CD4-positive, alpha-beta memory T cell (primary cell): ENCODE measurements at regions not wholly inside any gene's neighbourhood (a gene's known extent, or its start where the extent isn't known, plus 50 kb on each side); places are given as distances from the start of the nearest gene placed in this dataset.

ENCODE experiments used
- CTCF ChIA-PET: fragments of 350-600 bp; sonication (Branson Sonifier 250); formaldehyde crosslinking; loops from one replicate; lab custom pipeline; 2021; ENCODE audit warnings: inconsistent platforms; ENCODE audit not compliant: partially characterized antibody; lab: Charles Lee
- POLR2A ChIA-PET: fragments of 350-600 bp; sonication (Branson Sonifier 250); formaldehyde crosslinking; loops from one replicate; lab custom pipeline; 2021; ENCODE audit not compliant: partially characterized antibody; lab: Charles Lee
- DNase-seq, 5 donors: peaks; one replicate each; pipeline versions ENCODE4 v3.0.0 to v3.0.0-alpha.2; 2020 to 2022; ENCODE audit warnings: mixed read lengths in 1 of 5
- H3K27ac ChIP-seq: one replicate; pipeline ENCODE4 v1.7.0; 2013; ENCODE audit warnings: low read depth, low read length
- H3K27me3 ChIP-seq: 2 replicates; pipeline ENCODE4 v1.7.0; 2013; ENCODE audit warnings: mild to moderate bottlenecking, low read length, moderate library complexity; ENCODE audit not compliant: insufficient read depth
- H3K36me3 ChIP-seq: 2 replicates; pipeline ENCODE4 v1.7.0; 2013; ENCODE audit warnings: mild to moderate bottlenecking, low read length, moderate library complexity; ENCODE audit not compliant: insufficient read depth
- H3K4me1 ChIP-seq: 2 replicates; pipeline ENCODE4 v1.7.0; 2013; ENCODE audit warnings: mild to moderate bottlenecking, low read length, moderate library complexity; ENCODE audit not compliant: insufficient read depth
- H3K4me3 ChIP-seq, 2 donors: one replicate each; pipeline ENCODE4 v1.7.0; 2013; ENCODE audit warnings: low read length in 2 of 2, mild to moderate bottlenecking in 1 of 2
- H3K9me3 ChIP-seq, 2 donors: one replicate each; pipeline ENCODE4 v1.7.0; 2013; ENCODE audit warnings: low read length in 2 of 2, control low read depth in 1 of 2; ENCODE audit not compliant: control insufficient read depth in 1 of 2
- H3K27ac Mint-ChIP-seq, 7 donors: one replicate each; pipeline ENCODE4 v1.8.0; 2020 to 2021; ENCODE audit warnings: mixed read lengths in 7 of 7, mild to moderate bottlenecking in 6 of 7, inconsistent platforms in 3 of 7, moderate library complexity in 3 of 7
- H3K27me3 Mint-ChIP-seq, 2 donors: one replicate each; pipeline ENCODE4 v1.8.0; 2020 to 2021; ENCODE audit warnings: mixed read lengths in 2 of 2
- H3K36me3 Mint-ChIP-seq, 2 donors: one replicate each; pipeline ENCODE4 v1.8.0; 2020 to 2021; ENCODE audit warnings: mixed read lengths in 2 of 2, inconsistent platforms in 1 of 2, mild to moderate bottlenecking in 1 of 2
- H3K4me1 Mint-ChIP-seq, 4 donors: one replicate each; pipeline ENCODE4 v1.8.0; 2020 to 2021; ENCODE audit warnings: mixed read lengths in 4 of 4, mild to moderate bottlenecking in 1 of 4
- H3K4me3 Mint-ChIP-seq, 8 donors: one replicate each; pipeline ENCODE4 v1.8.0; 2020 to 2021; ENCODE audit warnings: mixed read lengths in 8 of 8, mild to moderate bottlenecking in 7 of 8, moderate library complexity in 6 of 8, inconsistent platforms in 3 of 8
- H3K9me3 Mint-ChIP-seq, 8 donors: one replicate each; pipeline ENCODE4 v1.8.0; 2020 to 2021; ENCODE audit warnings: mixed read lengths in 8 of 8, mild to moderate bottlenecking in 5 of 8, inconsistent platforms in 3 of 8, moderate library complexity in 1 of 8
- intact Hi-C: fragments of 100-400 bp; cut with micrococcal nuclease; formaldehyde crosslinking; loops from one replicate; pipeline ENCODE4 v1.15.1; 2023

GRCh38 chr4:10259976-10260375 is 143.4 kb upstream of the WDR1 start:
- no peak overlapping the region for H3K4me3 Mint-ChIP-seq
- intact Hi-C loops, result no loop called here
- H3K27me3 ChIP-seq, result no peaks in the 10 kb centered on the region
- H3K36me3 Mint-ChIP-seq, result no peaks in the 10 kb centered on the region
- H3K27ac Mint-ChIP-seq, result peak overlapping the region in 1 of 7 donors; percentile 22
- no peaks in the 10 kb centered on the region for H3K4me1 ChIP-seq
- no peaks in the 10 kb centered on the region for H3K4me1 Mint-ChIP-seq
- no peak for DNase-seq
- H3K9me3 ChIP-seq, result no peaks in the 10 kb centered on the region
- no peak overlapping the region for H3K27ac ChIP-seq
- ChIA-PET CTCF (no interaction called here), POLR2A (no interaction called here)
- H3K36me3 ChIP-seq, result no peaks in the 10 kb centered on the region
- H3K4me3 ChIP-seq, result no peak overlapping the region
- peaks cover 3 to 8% of the 10 kb centered on the region in 2 donors for H3K27me3 Mint-ChIP-seq
- peaks cover 0 to 5% (median 0%) of the 10 kb centered on the region in 8 donors for H3K9me3 Mint-ChIP-seq

- intact Hi-C loops, result no loop called here
- no peaks in the 10 kb centered on the region for H3K9me3 ChIP-seq
- no peak overlapping the region for H3K27ac ChIP-seq
- no peaks in the 10 kb centered on the region for H3K4me1 Mint-ChIP-seq
- no peak overlapping the region for H3K4me3 ChIP-seq
- CTCF ChIA-PET, result no interaction called here
- no peaks in the 10 kb centered on the region for H3K36me3 ChIP-seq
- peaks cover 5 to 8% of the 10 kb centered on the region in 2 donors for H3K27me3 Mint-ChIP-seq
- no peaks in the 10 kb centered on the region for H3K36me3 Mint-ChIP-seq
- H3K4me1 ChIP-seq, result no peaks in the 10 kb centered on the region
- POLR2A ChIA-PET, result no interaction called here
- no peak overlapping the region for H3K4me3 Mint-ChIP-seq
- H3K9me3 Mint-ChIP-seq, result peaks cover 0 to 2% (median 0%) of the 10 kb centered on the region in 8 donors
- no peaks in the 10 kb centered on the region for H3K27me3 ChIP-seq
- no peak for DNase-seq
- H3K27ac Mint-ChIP-seq, result no peak overlapping the region
Observed at GRCh38 chr4:10256203-10256602, 139.6 kb upstream of the WDR1 start.

- H3K27me3 ChIP-seq, result no peaks in the 10 kb centered on the region
- ChIA-PET POLR2A (no interaction called here), CTCF (no interaction called here)
- no peaks in the 10 kb centered on the region for H3K4me1 Mint-ChIP-seq
- intact Hi-C loops, result no loop called here
- DNase-seq, result no peak
- H3K27ac Mint-ChIP-seq, result no peak overlapping the region
- H3K9me3 Mint-ChIP-seq, result no peaks in the 10 kb centered on the region
- no peaks in the 10 kb centered on the region for H3K4me1 ChIP-seq
- H3K27ac ChIP-seq, result no peak overlapping the region
- H3K4me3 ChIP-seq, result no peak overlapping the region
- H3K4me3 Mint-ChIP-seq, result no peak overlapping the region
- peaks cover 8 to 10% of the 10 kb centered on the region in 2 donors for H3K27me3 Mint-ChIP-seq
- no peaks in the 10 kb centered on the region for H3K36me3 ChIP-seq
- no peaks in the 10 kb centered on the region for H3K9me3 ChIP-seq
- no peaks in the 10 kb centered on the region for H3K36me3 Mint-ChIP-seq
Observed at GRCh38 chr4:10253765-10254164, 137.2 kb upstream of the WDR1 start.

- Mint-ChIP-seq H3K27me3 (peaks cover 3 to 14% of the 10 kb centered on the region in 2 donors), H3K4me3 (no peak overlapping the region), H3K36me3 (no peaks in the 10 kb centered on the region), H3K4me1 (no peaks in the 10 kb centered on the region), H3K27ac (no peak overlapping the region), H3K9me3 (no peaks in the 10 kb centered on the region)
- ChIA-PET CTCF (no interaction called here), POLR2A (no interaction called here)
- no peaks in the 10 kb centered on the region for H3K27me3 ChIP-seq
- no peaks in the 10 kb centered on the region for H3K36me3 ChIP-seq
- no peaks in the 10 kb centered on the region for H3K9me3 ChIP-seq
- H3K4me1 ChIP-seq, result no peaks in the 10 kb centered on the region
- DNase-seq, result no peak
- intact Hi-C loops, result no loop called here
- H3K27ac ChIP-seq, result no peak overlapping the region
- H3K4me3 ChIP-seq, result no peak overlapping the region
Observed at GRCh38 chr4:10245751-10246150, 129.2 kb upstream of the WDR1 start.

DNA sequence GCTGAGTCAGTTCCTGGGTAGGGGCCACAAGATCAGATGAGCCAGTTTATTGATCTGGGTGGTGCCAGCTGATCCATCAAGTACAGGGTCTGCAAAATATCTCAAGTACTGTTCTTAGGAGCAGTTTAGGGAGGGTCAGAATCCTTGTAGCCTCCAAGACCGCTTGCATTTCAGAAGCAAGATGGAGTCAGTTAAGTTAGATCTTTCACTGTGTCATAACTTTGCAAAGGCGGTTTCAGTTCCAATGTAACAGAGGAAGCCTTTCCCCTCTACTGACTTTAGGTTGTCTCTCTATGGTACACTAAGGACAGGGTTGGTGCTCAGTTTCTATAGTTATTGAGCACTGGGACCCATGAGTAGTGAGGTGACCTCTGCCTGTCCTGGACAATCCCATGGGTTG is 127.3 kb upstream of the WDR1 start:
- peaks cover 3 to 11% of the 10 kb centered on the region in 2 donors for H3K27me3 Mint-ChIP-seq
- H3K27ac Mint-ChIP-seq, result no peak overlapping the region
- ChIA-PET POLR2A (no interaction called here), CTCF (no interaction called here)
- intact Hi-C loops, result no loop called here
- no peaks in the 10 kb centered on the region for H3K36me3 Mint-ChIP-seq
- no peaks in the 10 kb centered on the region for H3K36me3 ChIP-seq
- H3K4me1 ChIP-seq, result no peaks in the 10 kb centered on the region
- no peaks in the 10 kb centered on the region for H3K9me3 Mint-ChIP-seq
- H3K4me1 Mint-ChIP-seq, result no peaks in the 10 kb centered on the region
- DNase-seq, result no peak
- H3K27ac ChIP-seq, result no peak overlapping the region
- no peaks in the 10 kb centered on the region for H3K9me3 ChIP-seq
- H3K27me3 ChIP-seq, result no peaks in the 10 kb centered on the region
- H3K4me3 ChIP-seq, result no peak overlapping the region
- no peak overlapping the region for H3K4me3 Mint-ChIP-seq

DNA sequence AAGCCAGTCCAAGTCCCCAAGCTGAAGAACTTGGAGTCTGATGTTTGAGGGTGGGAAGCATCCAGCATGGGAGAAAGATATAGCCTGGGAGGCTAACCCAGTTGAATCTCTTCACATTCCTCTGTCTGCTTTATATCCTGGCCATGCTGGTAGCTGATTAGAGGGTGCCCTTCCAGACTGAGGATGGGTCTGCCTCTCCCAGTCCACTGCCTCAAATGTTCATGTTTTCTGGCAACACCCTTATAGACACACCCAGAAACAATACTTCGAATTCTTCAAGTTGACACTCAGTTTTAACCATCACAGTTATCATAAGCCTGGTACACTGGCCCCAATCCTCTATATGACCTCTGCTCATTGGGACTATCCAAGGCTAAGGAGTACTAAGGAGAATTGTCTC is 124.1 kb upstream of the WDR1 start:
- Mint-ChIP-seq H3K27me3 (peaks cover 3 to 4% of the 10 kb centered on the region in 2 donors), H3K27ac (no peak overlapping the region), H3K36me3 (no peaks in the 10 kb centered on the region), H3K4me3 (no peak overlapping the region), H3K4me1 (no peaks in the 10 kb centered on the region), H3K9me3 (no peaks in the 10 kb centered on the region)
- ChIA-PET CTCF (no interaction called here), POLR2A (no interaction called here)
- no peak overlapping the region for H3K27ac ChIP-seq
- intact Hi-C loops, result no loop called here
- H3K27me3 ChIP-seq, result no peaks in the 10 kb centered on the region
- no peaks in the 10 kb centered on the region for H3K9me3 ChIP-seq
- no peak overlapping the region for H3K4me3 ChIP-seq
- H3K4me1 ChIP-seq, result no peaks in the 10 kb centered on the region
- H3K36me3 ChIP-seq, result no peaks in the 10 kb centered on the region
- no peak for DNase-seq

DNA sequence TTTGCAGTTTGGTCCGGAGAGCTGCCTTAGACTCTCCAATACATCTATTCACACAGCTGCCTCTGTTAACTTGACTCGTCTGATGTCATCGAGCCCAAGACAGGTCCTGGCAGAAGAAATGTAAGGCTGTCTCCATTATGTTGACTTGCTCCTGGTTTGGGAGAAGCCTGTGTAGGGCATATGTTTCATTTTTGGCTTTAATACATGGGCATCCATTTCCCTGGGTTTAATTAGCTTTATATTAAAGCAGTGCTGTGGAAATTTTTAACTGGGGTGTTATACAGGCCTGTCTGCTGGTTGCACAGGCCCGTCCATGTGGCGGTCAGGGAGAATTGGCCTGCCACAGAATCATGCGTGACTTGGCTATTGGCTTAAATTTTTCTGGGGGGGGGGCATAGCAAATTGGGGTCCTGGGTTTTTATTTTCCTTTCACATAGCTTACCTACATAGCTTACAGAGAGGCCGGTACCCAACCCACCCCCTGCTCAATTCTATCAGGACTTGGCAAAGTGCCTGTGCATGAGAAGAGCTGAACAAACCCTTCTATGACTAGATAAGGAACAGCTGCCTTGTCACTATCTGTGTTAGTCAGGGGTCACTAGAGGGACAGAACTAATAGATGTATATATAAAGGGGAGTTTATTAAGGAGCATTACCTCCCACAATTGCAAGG is 123.5 kb upstream of the WDR1 start:
- Mint-ChIP-seq H3K9me3 (no peaks in the 10 kb centered on the region), H3K4me3 (no peak overlapping the region), H3K27me3 (peaks cover 3 to 4% of the 10 kb centered on the region in 2 donors), H3K36me3 (no peaks in the 10 kb centered on the region), H3K27ac (no peak overlapping the region), H3K4me1 (no peaks in the 10 kb centered on the region)
- Histone ChIP-seq H3K27ac (no peak overlapping the region), H3K4me3 (no peak overlapping the region), H3K4me1 (no peaks in the 10 kb centered on the region), H3K27me3 (no peaks in the 10 kb centered on the region), H3K9me3 (no peaks in the 10 kb centered on the region), H3K36me3 (no peaks in the 10 kb centered on the region)
- ChIA-PET CTCF (no interaction called here), POLR2A (no interaction called here)
- intact Hi-C loops, result no loop called here
- DNase-seq, result no peak

DNA sequence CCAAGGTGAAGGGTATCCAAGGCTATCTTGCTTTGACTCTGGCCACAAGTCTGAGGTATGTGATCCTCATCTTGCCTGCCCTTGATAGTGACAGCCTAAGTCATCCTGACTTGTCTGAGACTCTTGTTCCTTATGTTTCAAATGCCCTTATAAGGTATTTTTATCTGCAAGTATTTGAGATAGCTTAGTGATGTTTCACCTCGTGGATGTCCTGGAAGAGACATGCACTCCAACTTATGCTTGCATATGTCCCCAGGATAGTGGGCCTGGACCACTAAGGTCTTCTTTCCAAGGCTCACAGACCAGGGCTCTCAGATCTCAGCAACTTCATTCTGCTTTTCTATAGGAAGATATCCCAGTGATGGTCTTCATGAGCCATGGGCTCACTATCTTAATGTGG is 120.5 kb upstream of the WDR1 start:
- intact Hi-C loops, result no loop called here

More for the DNA sequence above, 120.5 kb upstream of the WDR1 start:
- H3K27ac ChIP-seq, result no peak overlapping the region
- no peaks in the 10 kb centered on the region for H3K36me3 ChIP-seq
- H3K4me1 ChIP-seq, result no peaks in the 10 kb centered on the region
- H3K4me3 Mint-ChIP-seq, result no peak overlapping the region
- no peak for DNase-seq
- H3K36me3 Mint-ChIP-seq, result no peaks in the 10 kb centered on the region
- H3K9me3 ChIP-seq, result no peaks in the 10 kb centered on the region
- no peak overlapping the region for H3K4me3 ChIP-seq
- H3K4me1 Mint-ChIP-seq, result no peaks in the 10 kb centered on the region
- no peaks in the 10 kb centered on the region for H3K27me3 ChIP-seq
- H3K9me3 Mint-ChIP-seq, result no peaks in the 10 kb centered on the region
- ChIA-PET CTCF (no interaction called here), POLR2A (no interaction called here)
- H3K27ac Mint-ChIP-seq, result no peak overlapping the region
- peaks cover 0 to 5% of the 10 kb centered on the region in 2 donors for H3K27me3 Mint-ChIP-seq
